Cardiac muscle cell (in vitro differentiated cells and primary cell): ENCODE measurements at regions not wholly inside any gene's neighbourhood (a gene's known extent, or its start where the extent isn't known, plus 50 kb on each side); places are given as distances from the start of the nearest gene placed in this dataset.

Source experiments
- DNase-seq, 2 donors: peaks; one replicate each; pipeline versions ENCODE4 v3.0.0 to v3.0.0-alpha.2; 2010 to 2017; ENCODE audit warnings: low read depth in 1 of 2, low spot score in 1 of 2
- H3K27ac ChIP-seq: fragments of 200-600 bp; sonication (generic); 2 replicates; pipeline ENCODE4 v1.5.1; 2016
- H3K27me3 ChIP-seq: fragments of 200-600 bp; sonication (generic); 2 replicates; pipeline ENCODE4 v1.6.0; 2016; ENCODE audit warnings: control low read depth
- H3K36me3 ChIP-seq: fragments of 200-600 bp; sonication (generic); 2 replicates; pipeline ENCODE4 v1.5.1; 2016; ENCODE audit warnings: control low read depth
- H3K4me1 ChIP-seq: fragments of 200-600 bp; sonication (generic); 2 replicates; pipeline ENCODE4 v1.8.1; 2017; ENCODE audit warnings: low read depth, mild to moderate bottlenecking, mixed run types
- H3K4me3 ChIP-seq: fragments of 200-600 bp; sonication (generic); 2 replicates; pipeline ENCODE4 v1.5.1; 2016; ENCODE audit warnings: mild to moderate bottlenecking
- H3K9me3 ChIP-seq: fragments of 200-600 bp; sonication (generic); 2 replicates; pipeline ENCODE4 v1.5.1; 2017; ENCODE audit warnings: low read depth, mild to moderate bottlenecking, control low read depth
- TF ChIP-seq, protein P1 (sequence below): IDR thresholded peaks from 2 replicates; pipeline ENCODE4 v1.5.1; 2012; ENCODE audit warnings: low read depth, mild to moderate bottlenecking, low read length

DNA sequence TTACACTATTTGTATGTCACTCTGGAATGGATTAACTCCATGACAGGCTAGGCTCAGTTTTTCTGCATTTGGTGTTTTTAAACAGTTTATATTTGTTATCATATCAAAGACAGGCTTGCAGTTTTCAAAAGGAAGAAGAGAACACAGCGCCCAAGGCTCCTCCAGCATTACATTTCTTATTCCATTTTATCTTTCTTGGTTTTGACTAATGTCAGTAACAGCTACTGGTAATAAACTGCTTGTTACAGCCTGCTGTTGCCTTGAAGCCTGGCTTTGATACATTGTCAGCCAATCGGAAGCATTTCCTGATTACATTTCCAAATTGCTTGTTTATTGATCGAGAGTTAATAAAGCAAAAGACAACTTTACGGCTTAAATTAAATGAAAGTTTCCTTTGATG, 166.0 kb upstream of the MDFIC start:
- Histone ChIP-seq H3K27me3 (no peaks in the 10 kb centered on the region), H3K4me1 (no peaks in the 10 kb centered on the region), H3K27ac (no peak overlapping the region), H3K9me3 (no peaks in the 10 kb centered on the region), H3K4me3 (no peak overlapping the region), H3K36me3 (no peaks in the 10 kb centered on the region)
- TF ChIP-seq, protein P1, sequence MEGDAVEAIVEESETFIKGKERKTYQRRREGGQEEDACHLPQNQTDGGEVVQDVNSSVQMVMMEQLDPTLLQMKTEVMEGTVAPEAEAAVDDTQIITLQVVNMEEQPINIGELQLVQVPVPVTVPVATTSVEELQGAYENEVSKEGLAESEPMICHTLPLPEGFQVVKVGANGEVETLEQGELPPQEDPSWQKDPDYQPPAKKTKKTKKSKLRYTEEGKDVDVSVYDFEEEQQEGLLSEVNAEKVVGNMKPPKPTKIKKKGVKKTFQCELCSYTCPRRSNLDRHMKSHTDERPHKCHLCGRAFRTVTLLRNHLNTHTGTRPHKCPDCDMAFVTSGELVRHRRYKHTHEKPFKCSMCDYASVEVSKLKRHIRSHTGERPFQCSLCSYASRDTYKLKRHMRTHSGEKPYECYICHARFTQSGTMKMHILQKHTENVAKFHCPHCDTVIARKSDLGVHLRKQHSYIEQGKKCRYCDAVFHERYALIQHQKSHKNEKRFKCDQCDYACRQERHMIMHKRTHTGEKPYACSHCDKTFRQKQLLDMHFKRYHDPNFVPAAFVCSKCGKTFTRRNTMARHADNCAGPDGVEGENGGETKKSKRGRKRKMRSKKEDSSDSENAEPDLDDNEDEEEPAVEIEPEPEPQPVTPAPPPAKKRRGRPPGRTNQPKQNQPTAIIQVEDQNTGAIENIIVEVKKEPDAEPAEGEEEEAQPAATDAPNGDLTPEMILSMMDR, result no peak
- DNase-seq, result no peak

DNA sequence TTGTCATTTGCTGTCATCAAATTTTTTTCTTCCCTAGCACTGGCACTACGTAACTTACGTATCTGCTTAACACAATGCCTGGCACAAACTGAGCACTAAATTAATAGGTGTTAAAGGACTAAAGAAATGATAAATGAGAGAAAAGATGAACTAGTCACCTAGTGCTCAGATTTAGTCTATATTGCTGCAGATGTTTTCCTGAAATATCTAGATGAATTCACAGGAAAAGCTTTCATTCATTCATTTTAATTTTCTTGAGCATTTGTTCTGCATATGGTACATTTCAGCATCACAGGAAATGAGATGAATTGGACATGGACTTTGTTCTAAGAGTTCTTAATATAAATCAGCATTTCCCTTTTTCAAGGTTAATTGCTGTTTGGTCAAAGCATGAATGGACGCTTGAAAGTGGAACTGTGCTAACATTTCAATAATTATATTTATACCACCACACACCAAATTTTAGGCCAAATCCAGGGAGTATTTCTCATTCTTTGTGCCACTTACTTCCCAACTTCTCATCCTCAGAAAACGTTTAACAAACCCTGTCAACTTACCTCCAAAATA, 163.2 kb upstream of the MDFIC start:
- no peak overlapping the region for H3K4me3 ChIP-seq
- no peaks in the 10 kb centered on the region for H3K4me1 ChIP-seq
- no peak for DNase-seq
- no peaks in the 10 kb centered on the region for H3K9me3 ChIP-seq
- no peak overlapping the region for H3K27ac ChIP-seq
- H3K27me3 ChIP-seq, result no peaks in the 10 kb centered on the region
- TF ChIP-seq, protein P1, result no peak
- H3K36me3 ChIP-seq, result no peaks in the 10 kb centered on the region

DNA sequence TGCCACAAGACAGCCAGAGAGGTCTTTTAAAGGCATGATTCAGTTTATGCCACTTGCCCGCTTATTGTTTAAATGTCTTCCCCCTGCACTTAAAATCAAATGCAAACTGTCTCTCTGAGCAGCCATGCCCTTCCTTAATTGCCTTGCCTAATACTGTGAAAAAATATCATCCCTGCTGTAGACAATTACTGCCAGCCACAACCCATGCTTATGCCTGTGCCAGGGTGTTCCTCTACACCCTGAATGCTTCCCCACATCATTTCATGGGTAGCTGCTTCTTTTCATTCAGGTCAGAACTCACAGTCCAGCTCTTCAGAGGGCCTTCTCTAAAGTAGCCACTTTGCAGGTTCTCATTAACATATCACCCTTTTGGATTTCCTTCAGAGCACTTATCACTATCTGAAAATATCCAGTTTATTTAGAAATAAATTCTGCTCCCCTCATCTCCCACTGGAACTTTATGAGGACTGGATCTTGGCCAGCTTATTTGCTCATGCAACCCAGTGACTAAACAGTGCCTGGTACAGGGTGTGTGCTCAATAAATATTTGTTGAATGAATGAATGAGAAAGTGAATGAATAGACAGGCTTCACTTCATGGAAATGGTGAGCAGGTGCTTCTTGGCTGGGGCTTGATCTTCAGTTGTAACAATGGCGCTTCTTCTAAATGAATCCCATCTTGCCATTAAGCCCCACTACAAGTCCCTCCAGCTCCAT, 162.4 kb upstream of the MDFIC start:
- TF ChIP-seq, protein P1, result no peak
- Histone ChIP-seq H3K27me3 (no peaks in the 10 kb centered on the region), H3K9me3 (no peaks in the 10 kb centered on the region), H3K27ac (no peak overlapping the region), H3K4me1 (no peaks in the 10 kb centered on the region), H3K4me3 (no peak overlapping the region), H3K36me3 (no peaks in the 10 kb centered on the region)
- DNase-seq, result peak in 1 of 2 donors; percentile 1

DNA sequence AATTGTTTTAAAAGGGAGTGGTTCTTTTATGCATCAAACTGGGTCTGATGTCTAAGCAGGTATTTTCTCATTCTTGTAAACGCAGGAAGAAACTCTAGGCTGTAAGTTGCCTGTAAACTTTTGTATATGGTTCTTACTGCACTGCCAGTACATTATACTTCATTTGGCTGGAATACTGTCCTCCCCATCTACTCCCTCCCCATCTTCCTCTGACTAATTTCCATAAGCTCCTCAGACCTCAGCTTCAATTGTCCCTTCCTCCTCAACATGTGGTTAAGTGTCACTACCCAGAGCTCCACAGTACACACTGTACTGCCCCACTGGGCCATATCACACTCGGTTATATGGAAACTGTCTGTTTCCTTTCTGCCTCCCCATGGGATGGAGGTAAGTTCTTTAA, 161.4 kb upstream of the MDFIC start:
- Histone ChIP-seq H3K4me3 (no peak overlapping the region), H3K36me3 (no peaks in the 10 kb centered on the region), H3K4me1 (no peaks in the 10 kb centered on the region), H3K27ac (no peak overlapping the region), H3K27me3 (no peaks in the 10 kb centered on the region), H3K9me3 (no peaks in the 10 kb centered on the region)
- TF ChIP-seq, protein P1, result no peak
- DNase-seq, result no peak

DNA sequence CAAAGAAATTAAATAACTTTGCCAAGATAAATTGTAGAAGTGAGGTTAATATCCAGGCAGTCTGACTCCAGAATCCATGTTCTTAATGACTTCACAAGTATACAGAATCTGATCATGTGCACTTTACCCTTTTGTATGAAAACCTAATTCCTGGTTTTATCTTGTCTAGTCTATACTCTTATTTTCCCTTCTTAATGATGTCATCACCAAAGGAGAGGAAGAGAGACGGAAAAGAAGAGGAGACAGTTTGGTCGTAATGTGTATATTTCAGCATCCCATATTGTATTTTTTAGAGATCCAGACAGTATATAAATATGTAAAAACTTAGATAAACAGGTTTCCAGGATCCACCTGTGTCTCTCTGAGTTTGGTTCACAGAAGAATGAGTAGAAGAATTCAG, 159.9 kb upstream of the MDFIC start:
- no peak overlapping the region for H3K4me3 ChIP-seq
- no peak overlapping the region for H3K27ac ChIP-seq
- H3K4me1 ChIP-seq, result no peaks in the 10 kb centered on the region
- no peaks in the 10 kb centered on the region for H3K27me3 ChIP-seq
- DNase-seq, result no peak
- no peaks in the 10 kb centered on the region for H3K36me3 ChIP-seq
- no peaks in the 10 kb centered on the region for H3K9me3 ChIP-seq
- TF ChIP-seq, protein P1, result no peak
